Left renal cortex interstitium (tissue), 4 donors: ENCODE measurements at regions not wholly inside any gene's neighbourhood (a gene's known extent, or its start where the extent isn't known, plus 50 kb on each side); places are given as distances from the start of the nearest gene placed in this dataset.
"Not testable (repeated sequence)": the region's sequence is repeated elsewhere in the genome, so short reads cannot be mapped to it uniquely, and the experiment has no call there.

Source experiments
- DNase-seq, 4 donors: peaks; one replicate each; pipeline ENCODE4 v3.0.0-alpha.2; 2013; ENCODE audit warnings: low read depth in 4 of 4, low spot score in 2 of 4, missing footprints in 1 of 4

- no peak for DNase-seq
Observed at GRCh38 chrX:9370893-9371292, 94.0 kb upstream of the TBL1X start.

GRCh38 chrX:9372866-9373265 is 92.0 kb upstream of the TBL1X start:
- DNase-seq: no peak

- DNase-seq: no peak
Observed at GRCh38 chrX:9373789-9374188, 91.1 kb upstream of the TBL1X start.

GRCh38 chrX:9374555-9374954 is 90.3 kb upstream of the TBL1X start:
- DNase-seq: no peak

- no peak for DNase-seq
Observed at GRCh38 chrX:9376111-9376510, 88.7 kb upstream of the TBL1X start.

GRCh38 chrX:9377216-9377615 is 87.6 kb upstream of the TBL1X start:
- DNase-seq: not testable (repeated sequence)

- DNase-seq: no peak
Observed at GRCh38 chrX:9378980-9379696, 85.7 kb upstream of the TBL1X start.

GRCh38 chrX:9379697-9380551 is 84.9 kb upstream of the TBL1X start:
- DNase-seq: no peak

GRCh38 chrX:9383655-9384054 is 81.2 kb upstream of the TBL1X start:
- no peak for DNase-seq

- DNase-seq: no peak
Observed at GRCh38 chrX:9388450-9388849, 76.4 kb upstream of the TBL1X start.

GRCh38 chrX:9390121-9390520 is 74.7 kb upstream of the TBL1X start:
- no peak for DNase-seq

GRCh38 chrX:9390693-9391368 is 74.0 kb upstream of the TBL1X start:
- DNase-seq: no peak

- no peak for DNase-seq
Observed at GRCh38 chrX:9392445-9392844, 72.4 kb upstream of the TBL1X start.

- DNase-seq: no peak
Observed at GRCh38 chrX:9393571-9393970, 71.3 kb upstream of the TBL1X start.

- no peak for DNase-seq
Observed at GRCh38 chrX:9394212-9394611, 70.6 kb upstream of the TBL1X start.

- DNase-seq: peak in 1 of 4 donors; percentile 10
Observed at GRCh38 chrX:9396930-9397329, 67.9 kb upstream of the TBL1X start.

GRCh38 chrX:9401051-9401450 is 63.8 kb upstream of the TBL1X start:
- no peak for DNase-seq

- no peak for DNase-seq
Observed at GRCh38 chrX:9403374-9403773, 61.5 kb upstream of the TBL1X start.

GRCh38 chrX:9405635-9406034 is 59.2 kb upstream of the TBL1X start:
- not testable (repeated sequence) for DNase-seq

- not testable (repeated sequence) for DNase-seq
Observed at GRCh38 chrX:9410889-9411288, 54.0 kb upstream of the TBL1X start.

- not testable (repeated sequence) for DNase-seq
Observed at GRCh38 chrX:9411682-9412081, 53.2 kb upstream of the TBL1X start.
